ENCODE measurements at regions not wholly inside any gene's neighbourhood (a gene's known extent, or its start where the extent isn't known, plus 50 kb on each side); places are given as distances from the start of the nearest gene placed in this dataset.

GRCh38 chr10:128386816-128387604 is 260.8 kb upstream of the MKI67 start:
- no peak overlapping the region for H3K4me3 ChIP-seq (ENCODE audit: low read length in 2 of 2)
- H3K27ac ChIP-seq (ENCODE audit: low read length) = no peak overlapping the region
- H3K9ac ChIP-seq (ENCODE audit: low read length in 2 of 2) = no peak overlapping the region
- H3K27me3 ChIP-seq (ENCODE audit: control insufficient read depth in 1 of 2, insufficient read depth in 2 of 2, low read length in 2 of 2) = peaks cover 0 to 2% of the 10 kb centered on the region in 2 donors
- no peaks in the 10 kb centered on the region for H3K4me1 ChIP-seq (ENCODE audit: control insufficient read depth, insufficient read depth, low read length)
- peaks cover 0 to 6% of the 10 kb centered on the region in 2 donors for H3K9me3 ChIP-seq (ENCODE audit: control insufficient read depth in 2 of 2, low read length in 2 of 2)
- H3K36me3 ChIP-seq (ENCODE audit: control insufficient read depth in 2 of 2, insufficient read depth in 2 of 2, low read length in 2 of 2) = no peaks in the 10 kb centered on the region

- H3K27me3 ChIP-seq (ENCODE audit: control insufficient read depth in 1 of 2, insufficient read depth in 2 of 2, low read length in 2 of 2) = no peaks in the 10 kb centered on the region
- H3K9me3 ChIP-seq (ENCODE audit: control insufficient read depth in 2 of 2, low read length in 2 of 2) = peaks cover 0 to 7% of the 10 kb centered on the region in 2 donors
- H3K4me3 ChIP-seq (ENCODE audit: low read length in 2 of 2) = no peak overlapping the region
- no peaks in the 10 kb centered on the region for H3K4me1 ChIP-seq (ENCODE audit: control insufficient read depth, insufficient read depth, low read length)
- no peaks in the 10 kb centered on the region for H3K36me3 ChIP-seq (ENCODE audit: control insufficient read depth in 2 of 2, insufficient read depth in 2 of 2, low read length in 2 of 2)
- no peak overlapping the region for H3K9ac ChIP-seq (ENCODE audit: low read length in 2 of 2)
- H3K27ac ChIP-seq (ENCODE audit: low read length) = no peak overlapping the region
Measured at GRCh38 chr10:128390596-128390995, 264.4 kb upstream of the MKI67 start.

- Histone ChIP-seq H3K9ac (ENCODE audit: low read length in 2 of 2) (no peak overlapping the region), H3K27ac (ENCODE audit: low read length) (no peak overlapping the region), H3K4me1 (ENCODE audit: control insufficient read depth, insufficient read depth, low read length) (no peaks in the 10 kb centered on the region), H3K4me3 (ENCODE audit: low read length in 2 of 2) (no peak overlapping the region), H3K36me3 (ENCODE audit: control insufficient read depth in 2 of 2, insufficient read depth in 2 of 2, low read length in 2 of 2) (no peaks in the 10 kb centered on the region), H3K9me3 (ENCODE audit: control insufficient read depth in 2 of 2, low read length in 2 of 2) (peaks cover 0 to 7% of the 10 kb centered on the region in 2 donors), H3K27me3 (ENCODE audit: control insufficient read depth in 1 of 2, insufficient read depth in 2 of 2, low read length in 2 of 2) (no peaks in the 10 kb centered on the region)
Measured at GRCh38 chr10:128393546-128393945, 267.3 kb upstream of the MKI67 start.

DNA sequence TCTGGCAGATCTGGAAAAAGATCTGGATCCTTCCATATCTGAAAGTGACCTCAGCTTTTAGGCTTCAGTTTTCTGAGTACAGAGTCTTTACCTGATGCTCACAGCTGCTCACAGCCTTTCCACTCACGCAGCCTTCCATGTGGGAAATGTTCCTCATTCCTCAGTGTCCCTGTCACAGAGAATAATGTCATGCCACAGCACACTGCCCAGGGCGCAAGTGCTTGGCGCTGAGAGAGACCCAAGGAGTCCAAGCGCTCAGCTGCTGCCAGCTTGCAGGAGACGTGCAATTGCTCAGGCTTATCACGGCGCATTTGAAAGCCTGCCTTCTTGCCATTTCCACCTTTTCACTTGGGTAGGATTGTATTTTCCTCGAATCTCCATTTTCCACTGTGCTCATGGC is 271.9 kb upstream of the MKI67 start:
- Histone ChIP-seq H3K36me3 (ENCODE audit: control insufficient read depth in 2 of 2, insufficient read depth in 2 of 2, low read length in 2 of 2) (no peaks in the 10 kb centered on the region), H3K27ac (ENCODE audit: low read length) (no peak overlapping the region), H3K27me3 (ENCODE audit: control insufficient read depth in 1 of 2, insufficient read depth in 2 of 2, low read length in 2 of 2) (no peaks in the 10 kb centered on the region), H3K9ac (ENCODE audit: low read length in 2 of 2) (no peak overlapping the region), H3K4me3 (ENCODE audit: low read length in 2 of 2) (no peak overlapping the region), H3K4me1 (ENCODE audit: control insufficient read depth, insufficient read depth, low read length) (no peaks in the 10 kb centered on the region), H3K9me3 (ENCODE audit: control insufficient read depth in 2 of 2, low read length in 2 of 2) (peaks cover 5 to 11% of the 10 kb centered on the region in 2 donors)

DNA sequence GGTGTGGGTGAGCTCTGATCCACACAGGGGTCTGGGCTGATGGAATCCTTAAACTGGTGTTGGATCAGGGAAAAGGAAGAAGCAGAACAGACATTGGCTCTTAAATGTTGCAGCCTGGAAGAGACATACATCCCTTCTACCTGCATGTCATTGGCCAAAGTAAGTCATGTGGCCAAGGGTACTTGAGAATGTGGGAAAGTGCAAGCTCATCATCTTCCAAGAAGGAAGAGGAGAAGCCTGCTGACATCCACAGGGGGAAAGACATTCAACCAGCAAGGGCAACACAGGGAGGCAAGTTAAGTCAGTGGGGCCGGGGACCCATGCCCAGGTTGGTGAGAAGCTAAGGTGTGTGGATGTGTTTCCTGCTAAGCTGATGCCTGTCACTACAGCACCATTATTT is 272.8 kb upstream of the MKI67 start:
- no peak overlapping the region for H3K27ac ChIP-seq (ENCODE audit: low read length)
- H3K27me3 ChIP-seq (ENCODE audit: control insufficient read depth in 1 of 2, insufficient read depth in 2 of 2, low read length in 2 of 2) = no peaks in the 10 kb centered on the region
- H3K4me3 ChIP-seq (ENCODE audit: low read length in 2 of 2) = no peak overlapping the region
- no peaks in the 10 kb centered on the region for H3K36me3 ChIP-seq (ENCODE audit: control insufficient read depth in 2 of 2, insufficient read depth in 2 of 2, low read length in 2 of 2)
- H3K4me1 ChIP-seq (ENCODE audit: control insufficient read depth, insufficient read depth, low read length) = no peaks in the 10 kb centered on the region
- H3K9ac ChIP-seq (ENCODE audit: low read length in 2 of 2) = no peak overlapping the region
- H3K9me3 ChIP-seq (ENCODE audit: control insufficient read depth in 2 of 2, low read length in 2 of 2) = peaks cover 5 to 11% of the 10 kb centered on the region in 2 donors

GRCh38 chr10:128400564-128400963 is 274.3 kb upstream of the MKI67 start:
- Histone ChIP-seq H3K9me3 (ENCODE audit: control insufficient read depth in 2 of 2, low read length in 2 of 2) (peaks cover 5 to 11% of the 10 kb centered on the region in 2 donors), H3K27ac (ENCODE audit: low read length) (no peak overlapping the region), H3K27me3 (ENCODE audit: control insufficient read depth in 1 of 2, insufficient read depth in 2 of 2, low read length in 2 of 2) (no peaks in the 10 kb centered on the region), H3K36me3 (ENCODE audit: control insufficient read depth in 2 of 2, insufficient read depth in 2 of 2, low read length in 2 of 2) (no peaks in the 10 kb centered on the region), H3K4me3 (ENCODE audit: low read length in 2 of 2) (no peak overlapping the region), H3K4me1 (ENCODE audit: control insufficient read depth, insufficient read depth, low read length) (no peaks in the 10 kb centered on the region), H3K9ac (ENCODE audit: low read length in 2 of 2) (no peak overlapping the region)

- H3K4me3 ChIP-seq (ENCODE audit: low read length in 2 of 2) = no peak overlapping the region
- peaks cover 5 to 11% of the 10 kb centered on the region in 2 donors for H3K9me3 ChIP-seq (ENCODE audit: control insufficient read depth in 2 of 2, low read length in 2 of 2)
Measured at GRCh38 chr10:128405450-128405849, 279.2 kb upstream of the MKI67 start.

DNA sequence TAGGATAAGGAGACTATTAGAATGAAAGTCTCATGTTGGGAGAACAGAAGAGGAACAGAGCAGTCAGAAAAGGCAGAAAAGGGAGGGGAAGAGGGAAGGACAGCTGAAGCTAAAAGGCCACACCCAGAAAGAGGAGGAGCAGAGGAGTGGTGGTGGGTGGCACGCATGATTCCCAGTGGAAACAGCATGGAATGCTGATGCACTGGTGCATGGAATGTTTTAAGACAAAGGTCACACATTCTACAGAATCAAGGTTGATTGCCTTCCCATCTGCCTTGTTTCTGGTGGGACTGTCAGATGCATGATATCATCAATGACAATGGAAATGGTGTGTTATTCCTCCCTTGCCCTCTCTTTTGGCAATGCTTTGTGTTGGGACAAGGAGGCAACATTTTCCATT is 285.4 kb upstream of the MKI67 start:
- no peak overlapping the region for H3K9ac ChIP-seq (ENCODE audit: low read length in 2 of 2)
- H3K27me3 ChIP-seq (ENCODE audit: control insufficient read depth in 1 of 2, insufficient read depth in 2 of 2, low read length in 2 of 2) = no peaks in the 10 kb centered on the region
- H3K9me3 ChIP-seq (ENCODE audit: control insufficient read depth in 2 of 2, low read length in 2 of 2) = peaks cover 2 to 5% of the 10 kb centered on the region in 2 donors
- no peaks in the 10 kb centered on the region for H3K36me3 ChIP-seq (ENCODE audit: control insufficient read depth in 2 of 2, insufficient read depth in 2 of 2, low read length in 2 of 2)
- H3K4me3 ChIP-seq (ENCODE audit: low read length in 2 of 2) = no peak overlapping the region
- H3K4me1 ChIP-seq (ENCODE audit: control insufficient read depth, insufficient read depth, low read length) = no peaks in the 10 kb centered on the region
- no peak overlapping the region for H3K27ac ChIP-seq (ENCODE audit: low read length)

More at GRCh38 chr10:128405450-128405849, 279.2 kb upstream of the MKI67 start:
- H3K36me3 ChIP-seq (ENCODE audit: control insufficient read depth in 2 of 2, insufficient read depth in 2 of 2, low read length in 2 of 2) = no peaks in the 10 kb centered on the region
- no peaks in the 10 kb centered on the region for H3K4me1 ChIP-seq (ENCODE audit: control insufficient read depth, insufficient read depth, low read length)
- H3K27ac ChIP-seq (ENCODE audit: low read length) = no peak overlapping the region
- no peaks in the 10 kb centered on the region for H3K27me3 ChIP-seq (ENCODE audit: control insufficient read depth in 1 of 2, insufficient read depth in 2 of 2, low read length in 2 of 2)
- no peak overlapping the region for H3K9ac ChIP-seq (ENCODE audit: low read length in 2 of 2)

GRCh38 chr10:128414568-128414967 is 288.3 kb upstream of the MKI67 start:
- Histone ChIP-seq H3K27ac (ENCODE audit: low read length) (no peak overlapping the region), H3K9ac (ENCODE audit: low read length in 2 of 2) (no peak overlapping the region), H3K27me3 (ENCODE audit: control insufficient read depth in 1 of 2, insufficient read depth in 2 of 2, low read length in 2 of 2) (no peaks in the 10 kb centered on the region), H3K9me3 (ENCODE audit: control insufficient read depth in 2 of 2, low read length in 2 of 2) (peaks cover 0 to 2% of the 10 kb centered on the region in 2 donors), H3K4me1 (ENCODE audit: control insufficient read depth, insufficient read depth, low read length) (no peaks in the 10 kb centered on the region), H3K36me3 (ENCODE audit: control insufficient read depth in 2 of 2, insufficient read depth in 2 of 2, low read length in 2 of 2) (no peaks in the 10 kb centered on the region), H3K4me3 (ENCODE audit: low read length in 2 of 2) (no peak overlapping the region)

DNA sequence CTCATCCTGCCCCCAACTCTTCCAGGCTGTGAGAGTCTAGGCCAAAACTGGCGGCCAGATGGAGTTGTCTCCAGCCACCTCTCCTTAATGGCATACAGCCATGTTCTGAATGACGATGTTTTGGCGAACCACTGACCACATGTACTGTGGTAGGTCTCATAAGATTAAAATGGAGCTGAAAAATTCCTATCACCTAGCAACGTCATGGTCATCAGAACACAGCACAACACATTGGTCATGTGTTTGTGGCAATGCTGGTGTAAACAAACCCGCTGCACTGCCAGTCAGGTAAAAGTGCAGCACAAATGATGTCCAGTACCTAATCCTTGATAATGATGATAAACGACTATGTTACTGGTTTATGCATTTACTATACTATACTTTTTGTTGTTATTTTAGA is 290.0 kb upstream of the MKI67 start:
- H3K27me3 ChIP-seq (ENCODE audit: control insufficient read depth in 1 of 2, insufficient read depth in 2 of 2, low read length in 2 of 2) = no peaks in the 10 kb centered on the region
- H3K4me1 ChIP-seq (ENCODE audit: control insufficient read depth, insufficient read depth, low read length) = no peaks in the 10 kb centered on the region
- no peak overlapping the region for H3K27ac ChIP-seq (ENCODE audit: low read length)
- H3K4me3 ChIP-seq (ENCODE audit: low read length in 2 of 2) = no peak overlapping the region
- no peak overlapping the region for H3K9ac ChIP-seq (ENCODE audit: low read length in 2 of 2)
- peaks cover 0 to 2% of the 10 kb centered on the region in 2 donors for H3K9me3 ChIP-seq (ENCODE audit: control insufficient read depth in 2 of 2, low read length in 2 of 2)
- no peaks in the 10 kb centered on the region for H3K36me3 ChIP-seq (ENCODE audit: control insufficient read depth in 2 of 2, insufficient read depth in 2 of 2, low read length in 2 of 2)

GRCh38 chr10:128417826-128418225 is 291.6 kb upstream of the MKI67 start:
- no peaks in the 10 kb centered on the region for H3K4me1 ChIP-seq (ENCODE audit: control insufficient read depth, insufficient read depth, low read length)
- no peaks in the 10 kb centered on the region for H3K27me3 ChIP-seq (ENCODE audit: control insufficient read depth in 1 of 2, insufficient read depth in 2 of 2, low read length in 2 of 2)
- no peaks in the 10 kb centered on the region for H3K9me3 ChIP-seq (ENCODE audit: control insufficient read depth in 2 of 2, low read length in 2 of 2)
- H3K36me3 ChIP-seq (ENCODE audit: control insufficient read depth in 2 of 2, insufficient read depth in 2 of 2, low read length in 2 of 2) = no peaks in the 10 kb centered on the region
- H3K4me3 ChIP-seq (ENCODE audit: low read length in 2 of 2) = no peak overlapping the region
- H3K27ac ChIP-seq (ENCODE audit: low read length) = no peak overlapping the region
- no peak overlapping the region for H3K9ac ChIP-seq (ENCODE audit: low read length in 2 of 2)
